IPS-15b (cell line): ENCODE measurements at regions not wholly inside any gene's neighbourhood (a gene's known extent, or its start where the extent isn't known, plus 50 kb on each side); places are given as distances from the start of the nearest gene placed in this dataset.

Source experiments
- H3K27me3 ChIP-seq: one replicate; pipeline ENCODE4 v1.6.1; 2013; ENCODE audit warnings: low read length; ENCODE audit not compliant: control insufficient read depth, insufficient read depth
- H3K36me3 ChIP-seq: one replicate; pipeline ENCODE4 v1.6.1; 2013; ENCODE audit warnings: low read length; ENCODE audit not compliant: control insufficient read depth, insufficient read depth
- H3K4me1 ChIP-seq: one replicate; pipeline ENCODE4 v1.6.1; 2013; ENCODE audit warnings: mild to moderate bottlenecking, low read length; ENCODE audit not compliant: control insufficient read depth, insufficient read depth
- H3K4me3 ChIP-seq: one replicate; pipeline ENCODE4 v1.5.1; 2013; ENCODE audit warnings: low read depth, low read length
- H3K9ac ChIP-seq: one replicate; pipeline ENCODE4 v1.6.1; 2013; ENCODE audit warnings: low read depth, mild to moderate bottlenecking, low read length
- H3K9me3 ChIP-seq: one replicate; pipeline ENCODE4 v1.6.1; 2013; ENCODE audit warnings: mild to moderate bottlenecking, low read length; ENCODE audit not compliant: control insufficient read depth, insufficient read depth

- Histone ChIP-seq H3K27me3 (no peaks in the 10 kb centered on the region), H3K9me3 (peaks cover 10% of the 10 kb centered on the region), H3K4me3 (no peak overlapping the region), H3K9ac (no peak overlapping the region), H3K4me1 (no peaks in the 10 kb centered on the region), H3K36me3 (no peaks in the 10 kb centered on the region)
These were observed 50.6 kb upstream of the UBE3C start for GRCh38 chr7:157088136-157088535.
